HEK293 (cell line): ENCODE measurements at regions not wholly inside any gene's neighbourhood (a gene's known extent, or its start where the extent isn't known, plus 50 kb on each side); places are given as distances from the start of the nearest gene placed in this dataset.

ENCODE experiments used
- CTCF ChIA-PET: fragments of 350-600 bp; formaldehyde crosslinking; extraction: SDS; loops from one replicate; lab custom pipeline; 2021; ENCODE audit warnings: antibody characterized with exemption; lab: Yijun Ruan, JAX
- POLR2A ChIA-PET: fragments of 300-600 bp; formaldehyde crosslinking; extraction: SDS; loops from one replicate; lab custom pipeline; 2020; ENCODE audit warnings: antibody characterized with exemption, inconsistent platforms; lab: Yijun Ruan, JAX
- H3K27ac ChIP-seq: fragments of 200-500 bp; sonication (Bioruptor generic); 2 replicates; pipeline ENCODE4 v1.5.1; 2014; ENCODE audit warnings: low read depth, low read length, control low read depth, inconsistent platforms; ENCODE audit errors: extremely low read depth
- H3K36me3 ChIP-seq, 2 experiments: fragments of 200-500 bp in 1 of 2; sonication (Bioruptor generic) in 1 of 2; 1 replicate in 1 of 2; 2 replicates in 1 of 2; pipeline ENCODE4 v1.5.1; 2014 to 2017; ENCODE audit warnings: inconsistent platforms in 2 of 2, low read length in 2 of 2; ENCODE audit not compliant: control insufficient read depth in 2 of 2, insufficient read depth in 1 of 2
- H3K4me1 ChIP-seq: fragments of 200-500 bp; sonication (Bioruptor generic); 2 replicates; pipeline ENCODE4 v1.5.1; 2014; ENCODE audit warnings: mild to moderate bottlenecking, low read length, inconsistent platforms; ENCODE audit not compliant: control insufficient read depth, insufficient read depth
- H3K4me3 ChIP-seq: 2 replicates; pipeline ENCODE4 v1.5.1; 2011; ENCODE audit warnings: low read depth, mild to moderate bottlenecking, control low read depth, low read length, moderate library complexity
- H3K9me3 ChIP-seq: fragments of 200-500 bp; sonication (Bioruptor generic); 2 replicates; pipeline ENCODE4 v1.5.1; 2014; ENCODE audit warnings: low read depth, low read length, inconsistent platforms; ENCODE audit not compliant: control insufficient read depth, insufficient read depth
- BCL6B ChIP-seq: fragments of 450-650 bp; formaldehyde crosslinking; IDR thresholded peaks from 2 replicates; pipeline ENCODE4 v1.5.1; 2017; ENCODE audit warnings: missing biosample characterization, missing genetic modification characterization
- EGR2 ChIP-seq: fragments of 450-650 bp; formaldehyde crosslinking; IDR thresholded peaks from 2 replicates; pipeline ENCODE4 v1.5.1; 2016; ENCODE audit warnings: low read depth, missing biosample characterization, missing genetic modification characterization
- GLI4 ChIP-seq: fragments of 450-650 bp; formaldehyde crosslinking; IDR thresholded peaks from 2 replicates; pipeline ENCODE4 v1.5.1; 2016; ENCODE audit warnings: missing biosample characterization, missing genetic modification characterization
- HOXD13 ChIP-seq: sonication (generic); formaldehyde crosslinking; IDR thresholded peaks from 2 replicates; pipeline ENCODE4 v1.8.0; 2022; ENCODE audit warnings: missing genetic modification reagents, borderline replicate concordance
- PBX3 ChIP-seq: sonication (generic); formaldehyde crosslinking; IDR thresholded peaks from 2 replicates; pipeline ENCODE4 v1.8.1; 2022; ENCODE audit warnings: mild to moderate bottlenecking, moderate library complexity, missing genetic modification reagents
- PRDM2 ChIP-seq: fragments of 450-650 bp; formaldehyde crosslinking; IDR thresholded peaks from 2 replicates; pipeline ENCODE4 v1.5.1; 2016; ENCODE audit warnings: missing biosample characterization, missing genetic modification characterization, borderline replicate concordance
- REPIN1 ChIP-seq: fragments of 450-650 bp; formaldehyde crosslinking; IDR thresholded peaks from 2 replicates; pipeline ENCODE4 v1.5.1; 2017; ENCODE audit warnings: missing biosample characterization, missing genetic modification characterization, low read depth
- SP3 ChIP-seq: fragments of 450-650 bp; formaldehyde crosslinking; IDR thresholded peaks from 2 replicates; pipeline ENCODE4 v1.5.1; 2016; ENCODE audit warnings: missing biosample characterization, missing genetic modification characterization
- ZBTB17 ChIP-seq: fragments of 450-650 bp; formaldehyde crosslinking; IDR thresholded peaks from 2 replicates; pipeline ENCODE4 v1.5.1; 2016; ENCODE audit warnings: missing biosample characterization, missing genetic modification characterization
- ZBTB20 ChIP-seq: fragments of 450-650 bp; formaldehyde crosslinking; IDR thresholded peaks from 2 replicates; pipeline ENCODE4 v1.5.1; 2016; ENCODE audit warnings: missing biosample characterization, missing genetic modification characterization
- ZBTB21 ChIP-seq: fragments of 450-650 bp; formaldehyde crosslinking; IDR thresholded peaks from 2 replicates; pipeline ENCODE4 v1.5.1; 2017; ENCODE audit warnings: missing biosample characterization, missing genetic modification characterization
- ZBTB26 ChIP-seq: fragments of 450-650 bp; formaldehyde crosslinking; optimal IDR thresholded peaks from 2 replicates; pipeline ENCODE3; 2016; ENCODE audit warnings: missing biosample characterization, mild to moderate bottlenecking, missing genetic modification characterization
- ZFP37 ChIP-seq: fragments of 450-650 bp; formaldehyde crosslinking; IDR thresholded peaks from 2 replicates; pipeline ENCODE4 v1.5.1; 2016; ENCODE audit warnings: missing biosample characterization, missing genetic modification characterization
- ZFP41 ChIP-seq: fragments of 450-650 bp; formaldehyde crosslinking; IDR thresholded peaks from 2 replicates; pipeline ENCODE4 v1.5.1; 2016; ENCODE audit warnings: missing biosample characterization, missing genetic modification characterization, borderline replicate concordance
- ZNF16 ChIP-seq: fragments of 450-650 bp; formaldehyde crosslinking; IDR thresholded peaks from 2 replicates; pipeline ENCODE4 v1.5.1; 2016; ENCODE audit warnings: low read depth, missing biosample characterization, missing genetic modification characterization
- ZNF202 ChIP-seq: fragments of 450-650 bp; formaldehyde crosslinking; IDR thresholded peaks from 2 replicates; pipeline ENCODE4 v1.5.1; 2016; ENCODE audit warnings: missing biosample characterization, missing genetic modification characterization, borderline replicate concordance
- ZNF24 ChIP-seq: fragments of 450-650 bp; formaldehyde crosslinking; IDR thresholded peaks from 2 replicates; pipeline ENCODE4 v1.5.1; 2016; ENCODE audit warnings: missing biosample characterization, missing genetic modification characterization
- ZNF341 ChIP-seq: fragments of 450-650 bp; formaldehyde crosslinking; IDR thresholded peaks from 2 replicates; pipeline ENCODE4; 2016; ENCODE audit warnings: low read depth, missing biosample characterization, missing genetic modification characterization
- ZNF48 ChIP-seq: fragments of 450-650 bp; formaldehyde crosslinking; IDR thresholded peaks from 2 replicates; pipeline ENCODE4 v1.5.1; 2016; ENCODE audit warnings: missing biosample characterization, missing genetic modification characterization
- ZNF510 ChIP-seq: fragments of 450-650 bp; formaldehyde crosslinking; IDR thresholded peaks from 2 replicates; pipeline ENCODE4 v1.5.1; 2018; ENCODE audit warnings: mild to moderate bottlenecking, missing genetic modification characterization, missing biosample characterization; ENCODE audit not compliant: insufficient replicate concordance
- ZNF658 ChIP-seq: fragments of 450-650 bp; formaldehyde crosslinking; IDR thresholded peaks from 2 replicates; pipeline ENCODE4; 2016; ENCODE audit warnings: missing biosample characterization, missing genetic modification characterization
- ZNF677 ChIP-seq: fragments of 450-650 bp; IDR thresholded peaks from 2 replicates; pipeline ENCODE4 v1.5.0; 2018; ENCODE audit warnings: missing biosample characterization, mild to moderate bottlenecking, missing genetic modification characterization, moderate library complexity
- ZNF792 ChIP-seq: fragments of 450-650 bp; formaldehyde crosslinking; IDR thresholded peaks from 2 replicates; pipeline ENCODE4 v1.5.1; 2016; ENCODE audit warnings: missing biosample characterization, missing genetic modification characterization
- ZSCAN23 ChIP-seq: fragments of 450-650 bp; formaldehyde crosslinking; IDR thresholded peaks from 2 replicates; pipeline ENCODE4 v1.5.1; 2016; ENCODE audit warnings: missing biosample characterization, missing genetic modification characterization
- ZSCAN5A ChIP-seq: fragments of 450-650 bp; formaldehyde crosslinking; IDR thresholded peaks from 2 replicates; pipeline ENCODE4 v1.5.1; 2016; ENCODE audit warnings: missing biosample characterization, missing genetic modification characterization

GRCh38 chr5:118605761-118606160 lies 382.6 kb downstream of the DTWD2 start (continued):
- TF ChIP-seq PRDM2 (tag by site-specific recombination) (no peak), SP3 (tag by site-specific recombination) (no peak), ZNF24 (tag by site-specific recombination) (no peak), ZBTB26 (tag by site-specific recombination) (no peak), ZBTB21 (tag by site-specific recombination) (no peak), ZSCAN5A (no peak), ZNF792 (no peak), ZFP37 (tag by site-specific recombination) (no peak), ZNF510 (tag by site-specific recombination) (no peak)

- Histone ChIP-seq H3K9me3 (no peaks in the 10 kb centered on the region), H3K27ac (no peak overlapping the region), H3K4me1 (no peaks in the 10 kb centered on the region), H3K4me3 (no peak overlapping the region), H3K36me3 (no peaks in the 10 kb centered on the region)
- TF ChIP-seq EGR2 (no peak), GLI4 (no peak), BCL6B (tag by site-specific recombination) (no peak), ZBTB17 (no peak), ZBTB20 (no peak)
- ChIA-PET POLR2A (no interaction called here), CTCF (interaction anchor here (1.0 kb wide), 1 partner anchor 11 kb away, joined by 3 read pairs; no protein-coding TSS in a partner anchor)
Measured at GRCh38 chr5:118604106-118604505, 384.2 kb downstream of the DTWD2 start.

- Histone ChIP-seq H3K9me3 (no peaks in the 10 kb centered on the region), H3K4me3 (no peak overlapping the region), H3K4me1 (no peaks in the 10 kb centered on the region), H3K36me3 (no peaks in the 10 kb centered on the region), H3K27ac (no peak overlapping the region)
- ChIA-PET CTCF (interaction anchor here (1.0 kb wide), 1 partner anchor 11 kb away, joined by 3 read pairs; no protein-coding TSS in a partner anchor), POLR2A (no interaction called here)
- TF ChIP-seq HOXD13: no peak
- no peak for TF ChIP-seq ZNF202 (tag by site-specific recombination)
- TF ChIP-seq REPIN1 (tag by site-specific recombination): no peak
- TF ChIP-seq ZNF48 (tag by site-specific recombination): no peak
- no peak for TF ChIP-seq ZNF658 (tag by site-specific recombination)
- TF ChIP-seq ZNF16 (tag by site-specific recombination): no peak
- TF ChIP-seq ZSCAN23 (tag by site-specific recombination): no peak
- TF ChIP-seq ZNF341 (tag by site-specific recombination): no peak
- no peak for TF ChIP-seq PBX3
- no peak for TF ChIP-seq ZFP41 (tag by site-specific recombination)
- no peak for TF ChIP-seq ZNF677 (tag by site-specific recombination)
Measured at GRCh38 chr5:118603278-118603677, 385.1 kb downstream of the DTWD2 start.
